Anterior cingulate cortex (tissue), 58 donors: ENCODE measurements at regions not wholly inside any gene's neighbourhood (a gene's known extent, or its start where the extent isn't known, plus 50 kb on each side); places are given as distances from the start of the nearest gene placed in this dataset.
A peak's percentile ranks its signal among the peaks of the same experiment; 100 is the strongest.
"Not testable (repeated sequence)": the region's sequence is repeated elsewhere in the genome, so short reads cannot be mapped to it uniquely, and the experiment has no call there.

Experiments used
- DNase-seq, 58 donors: peaks; one replicate each; lab custom pipeline; 2025; lab: John Stamatoyannopoulos, UW

DNA sequence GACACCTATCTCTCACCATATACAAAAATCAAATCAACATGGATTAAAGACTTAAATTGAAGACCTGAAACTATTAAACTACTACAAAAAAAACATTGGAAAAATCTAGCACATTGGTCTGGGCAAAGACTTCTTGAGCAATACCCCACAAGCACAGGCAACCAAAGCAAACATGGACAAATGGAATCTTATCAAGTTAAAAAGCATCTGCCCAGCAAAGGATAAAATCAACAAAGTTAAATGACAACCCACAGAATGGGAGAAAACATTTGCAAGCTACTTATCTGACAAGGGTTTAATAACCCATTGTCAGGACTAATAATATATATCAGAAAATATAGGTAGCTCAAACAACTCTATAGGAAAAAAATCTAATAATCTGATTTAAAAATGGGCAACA, 415.6 kb downstream of the KLHL13 start:
- no peak for DNase-seq

DNA sequence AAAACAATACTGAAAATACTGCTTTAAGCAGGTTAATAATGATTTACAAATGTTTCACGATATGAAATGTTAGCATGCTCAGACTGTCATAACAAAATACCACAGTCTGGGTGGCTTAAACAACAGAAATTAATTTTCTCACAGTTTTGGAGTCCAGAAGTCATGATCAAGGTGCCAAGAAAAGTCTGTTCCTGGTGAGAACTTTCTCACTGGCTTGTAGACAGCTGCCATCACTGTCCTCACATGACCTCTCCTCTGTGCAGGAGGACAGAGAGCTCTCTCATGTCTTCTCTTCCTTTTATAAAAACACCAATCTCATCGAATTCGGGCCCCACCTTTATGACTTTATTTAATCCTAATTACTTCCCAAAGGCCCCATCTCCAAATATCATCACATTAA, 426.7 kb downstream of the KLHL13 start:
- DNase-seq = no peak

DNA sequence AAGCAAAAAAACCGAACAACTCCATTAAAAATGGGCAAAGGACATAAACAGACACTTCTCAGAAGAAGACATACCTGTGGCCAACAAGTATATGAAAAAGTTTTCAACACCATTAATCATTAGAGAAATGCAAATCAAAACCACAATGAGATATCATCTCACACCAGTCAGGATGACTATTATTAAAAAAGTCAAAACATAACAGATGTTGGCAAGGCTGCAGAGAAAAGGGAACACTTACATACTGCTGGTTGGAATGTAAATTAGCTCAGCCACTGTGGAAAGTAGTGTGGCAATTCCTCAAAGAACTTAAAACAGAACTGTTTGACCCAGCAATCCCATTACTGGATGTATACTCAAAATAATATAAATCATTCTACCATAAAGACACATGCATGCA, 436.3 kb downstream of the KLHL13 start:
- no peak for DNase-seq

DNA sequence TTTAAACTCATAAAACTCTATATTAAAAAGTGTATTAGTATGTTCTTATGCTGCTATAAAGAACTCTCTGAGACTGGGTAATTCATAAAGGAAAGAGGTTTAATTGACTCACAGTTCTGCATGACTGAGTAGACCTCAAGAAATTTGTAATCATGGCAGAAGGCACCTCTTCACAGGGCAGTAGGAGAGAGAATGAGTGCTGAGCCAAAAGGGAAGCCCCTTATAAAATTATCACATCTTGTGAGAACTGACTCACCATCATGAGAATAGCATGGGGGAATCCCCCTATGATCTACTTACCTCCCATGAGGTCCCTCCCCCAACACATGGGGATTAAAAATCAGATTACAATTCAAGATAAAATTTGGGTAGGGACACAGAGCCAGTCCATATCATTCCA, 463.2 kb downstream of the KLHL13 start:
- DNase-seq = no peak

DNA sequence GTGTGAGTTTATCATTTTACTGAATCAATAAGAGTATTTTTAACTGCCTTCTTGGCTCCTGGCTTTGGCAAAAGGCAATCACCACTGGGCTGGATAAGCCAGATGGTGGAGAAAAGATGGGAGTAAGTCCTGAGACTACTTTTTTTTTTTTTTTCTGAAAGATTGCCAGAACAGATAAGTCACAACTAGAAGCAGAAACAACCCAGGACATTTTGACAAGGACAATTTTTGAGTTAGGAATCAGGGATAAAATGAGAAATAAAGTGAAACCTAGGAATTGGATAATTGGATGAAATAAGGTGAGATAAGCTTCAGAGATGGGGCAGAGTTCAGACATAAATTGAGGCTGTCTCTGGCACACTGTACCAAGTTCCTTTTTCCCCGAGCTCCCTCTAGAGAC, 471.0 kb downstream of the KLHL13 start:
- no peak for DNase-seq

DNA sequence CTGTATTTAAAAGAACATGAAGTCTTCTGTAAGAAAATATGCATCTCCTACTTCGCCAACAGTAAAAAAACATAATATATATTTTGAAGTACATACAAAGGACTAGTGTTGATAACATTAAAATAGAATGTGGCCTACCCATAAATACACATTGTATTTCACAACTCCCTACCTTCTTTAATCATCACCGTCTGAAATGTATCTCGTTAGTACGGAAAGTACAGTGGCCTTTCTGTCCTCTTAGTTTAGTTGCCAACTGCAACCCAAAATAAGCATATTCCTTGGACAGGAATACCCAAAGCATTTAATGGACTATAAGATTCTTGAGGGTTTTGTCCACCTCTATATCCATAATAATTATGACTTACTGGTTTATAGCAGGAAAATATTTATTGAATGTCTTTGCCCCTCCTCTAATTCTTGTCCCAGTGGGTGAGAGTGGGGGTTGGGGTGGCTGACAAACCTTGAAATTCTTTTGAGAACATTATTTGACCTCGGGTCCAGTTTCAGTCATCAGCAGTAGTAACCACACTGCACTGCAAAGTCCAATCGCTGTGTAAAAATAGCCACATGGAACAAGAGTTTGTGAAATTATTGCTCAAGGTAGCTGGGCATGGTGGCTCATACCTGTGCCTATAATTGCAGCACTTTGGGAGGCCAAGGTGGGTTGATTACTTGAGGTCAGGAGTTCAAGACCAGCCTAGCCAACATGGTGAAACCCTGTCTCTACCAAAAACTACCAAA, 474.5 kb downstream of the KLHL13 start:
- DNase-seq = no peak

DNA sequence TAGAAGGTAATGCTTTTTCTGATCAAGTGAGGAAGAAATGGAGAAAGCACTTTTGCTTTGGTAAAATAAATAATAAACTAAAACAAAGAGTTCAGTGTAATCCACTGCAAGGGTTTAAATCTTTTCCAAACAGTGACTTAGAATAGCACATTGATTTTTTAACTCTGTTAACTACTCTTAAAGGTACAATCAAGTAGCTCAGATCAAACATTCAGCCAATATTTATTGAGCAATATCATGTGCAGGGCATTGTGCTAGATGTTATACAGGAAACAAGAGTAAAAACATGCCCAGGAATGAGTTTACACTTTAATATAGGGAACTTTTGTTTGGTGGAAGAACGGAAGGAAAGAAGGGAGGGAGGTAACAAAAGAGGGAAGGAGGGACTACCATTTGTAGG, 479.8 kb downstream of the KLHL13 start:
- DNase-seq = no peak

DNA sequence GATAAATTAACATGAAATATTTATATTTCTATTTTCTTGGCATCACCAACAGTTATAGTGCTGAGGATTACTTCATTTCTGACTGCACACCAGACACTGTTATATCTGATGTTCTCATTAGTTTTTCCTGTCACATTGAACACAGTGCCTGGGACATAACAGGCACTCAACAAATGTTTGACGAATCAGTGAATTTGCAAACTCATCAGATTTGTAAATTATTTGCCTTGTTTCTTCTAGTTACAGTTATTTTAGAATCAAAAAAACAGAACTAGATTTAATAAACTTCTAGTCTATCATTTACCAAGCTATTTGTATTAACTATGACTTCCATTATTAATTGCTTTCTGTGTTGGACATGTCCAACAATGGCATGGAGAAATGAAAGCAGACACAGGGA, 483.3 kb downstream of the KLHL13 start:
- DNase-seq = no peak

DNA sequence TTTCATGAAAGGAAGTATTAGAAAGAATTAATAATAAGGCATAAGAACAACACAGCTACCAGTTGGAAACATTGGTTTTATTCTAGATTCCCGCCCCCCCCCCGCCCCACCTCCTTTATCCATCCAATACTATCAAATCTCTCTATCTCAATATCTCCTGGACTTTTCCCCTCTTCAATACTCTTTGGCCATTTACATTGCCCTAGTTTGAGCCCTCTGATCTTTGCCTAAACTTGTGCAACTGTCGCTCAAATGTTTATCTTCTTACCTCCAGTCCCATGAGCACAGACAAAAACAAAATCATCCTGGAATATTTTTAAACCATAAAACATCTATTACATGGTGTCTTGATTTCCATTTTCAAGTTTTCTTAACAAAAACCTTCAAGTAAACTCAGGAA, 488.2 kb downstream of the KLHL13 start:
- DNase-seq = no peak

DNA sequence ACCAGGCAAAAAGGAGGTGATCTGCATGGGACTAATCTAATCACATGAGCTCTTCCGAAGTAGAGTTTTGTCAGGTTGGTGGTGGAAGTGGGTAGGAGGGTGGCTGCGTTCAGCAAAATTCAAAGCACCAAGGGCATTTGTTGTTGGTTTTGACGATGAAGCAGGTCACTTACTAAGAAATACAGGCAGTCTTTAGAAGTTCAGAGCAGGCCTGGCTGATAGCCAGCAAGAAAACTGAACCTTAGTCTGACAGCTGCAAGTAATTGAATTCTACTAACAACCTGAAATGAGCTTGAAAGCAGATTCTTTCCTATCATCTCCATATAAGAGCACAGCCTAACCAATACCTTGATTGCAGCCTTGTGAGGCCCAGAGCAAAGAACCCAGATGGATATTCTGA, 505.8 kb downstream of the KLHL13 start:
- no peak for DNase-seq

DNA sequence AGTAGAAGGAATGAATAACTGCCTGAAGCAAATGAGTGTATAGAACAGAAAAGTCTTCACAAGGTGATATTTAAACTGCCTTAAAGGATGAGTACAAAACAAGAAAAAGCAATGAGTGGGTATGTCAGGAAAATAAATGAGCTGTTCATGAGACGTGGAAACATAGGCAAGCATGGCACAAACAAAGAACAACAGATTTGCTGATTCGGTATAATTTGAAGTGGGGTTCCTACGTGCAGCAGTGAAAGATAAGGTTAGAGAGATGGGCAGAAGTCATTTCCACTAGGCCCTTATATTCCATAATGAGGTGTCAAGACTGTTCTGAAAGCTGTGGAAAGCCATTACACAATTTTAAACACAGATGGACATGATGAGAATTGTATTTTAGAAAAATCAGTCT, 506.6 kb downstream of the KLHL13 start:
- no peak for DNase-seq

DNA sequence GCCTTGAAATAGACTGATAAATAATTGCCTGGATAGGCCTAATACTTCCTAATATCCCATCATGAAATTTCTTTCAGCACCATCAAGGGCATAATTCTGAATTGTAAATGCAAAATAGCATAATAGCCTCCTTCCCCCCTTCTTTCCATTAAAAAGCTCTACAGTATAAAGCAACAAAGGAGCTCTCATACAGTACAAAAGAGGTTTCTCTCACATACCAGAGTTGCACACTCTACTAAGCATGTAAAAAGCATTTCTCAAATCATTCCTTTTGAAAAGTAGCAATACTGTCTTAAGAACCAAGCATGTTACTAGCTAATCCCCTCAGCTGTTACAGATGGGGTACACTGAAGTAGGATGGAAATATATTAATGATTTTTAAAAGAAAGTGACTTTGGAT, 509.0 kb downstream of the KLHL13 start:
- no peak for DNase-seq

DNA sequence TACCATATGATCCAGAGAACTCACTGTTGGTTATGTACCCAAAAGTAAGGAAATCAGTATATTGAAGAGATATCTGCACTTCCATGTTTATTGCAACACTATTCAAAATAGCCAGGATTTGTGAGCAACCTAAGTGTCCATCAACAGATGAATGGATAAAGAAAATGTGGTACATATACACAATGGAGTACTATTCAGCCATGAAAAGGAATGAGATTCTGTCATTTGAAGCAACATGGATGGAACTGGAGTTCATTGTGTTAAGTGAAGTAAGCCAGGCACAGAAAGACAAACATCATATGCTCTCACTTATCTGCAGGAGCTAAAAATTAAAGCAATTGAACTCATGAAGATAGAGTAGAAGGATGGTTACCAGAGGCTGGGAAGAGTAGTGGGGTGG, 510.5 kb downstream of the KLHL13 start:
- not testable (repeated sequence) for DNase-seq

DNA sequence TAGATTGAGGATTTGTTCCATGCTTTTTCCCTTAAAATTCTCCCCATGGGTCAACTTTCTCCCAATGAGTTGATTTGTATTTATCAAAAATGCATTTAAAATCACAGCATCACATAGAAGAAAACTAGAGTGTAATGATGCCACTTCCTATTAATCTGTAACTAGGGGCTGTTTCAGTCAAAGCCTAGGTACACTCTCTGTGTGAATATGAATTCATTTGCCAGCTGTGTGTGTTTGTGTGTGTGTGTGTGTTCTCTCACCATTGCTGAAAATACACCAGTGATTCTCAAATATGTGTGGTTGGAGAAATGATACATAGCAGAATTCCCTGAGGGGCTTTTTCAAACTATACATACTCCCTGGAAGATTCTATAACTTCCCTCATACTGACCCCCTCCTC, 546.5 kb downstream of the KLHL13 start:
- no peak for DNase-seq

DNA sequence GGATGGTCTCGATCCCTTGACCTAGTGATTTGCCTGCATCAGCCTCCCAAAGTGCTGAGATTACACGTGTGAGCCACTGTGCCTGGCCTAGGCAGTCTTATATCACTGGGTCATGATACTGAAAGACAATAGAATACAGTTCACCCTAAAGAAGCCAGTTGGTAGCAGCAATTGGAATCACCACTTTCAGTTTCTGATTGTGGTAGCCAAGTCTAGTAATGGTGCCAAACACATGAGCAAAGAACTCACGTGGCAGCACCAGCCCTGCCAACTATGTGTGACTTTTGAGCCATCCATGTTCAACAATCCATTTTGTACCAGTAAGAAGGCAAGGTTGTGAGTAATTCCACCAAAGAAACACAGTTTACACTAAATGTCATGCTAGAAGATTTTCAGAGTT, 548.4 kb downstream of the KLHL13 start:
- DNase-seq = no peak

DNA sequence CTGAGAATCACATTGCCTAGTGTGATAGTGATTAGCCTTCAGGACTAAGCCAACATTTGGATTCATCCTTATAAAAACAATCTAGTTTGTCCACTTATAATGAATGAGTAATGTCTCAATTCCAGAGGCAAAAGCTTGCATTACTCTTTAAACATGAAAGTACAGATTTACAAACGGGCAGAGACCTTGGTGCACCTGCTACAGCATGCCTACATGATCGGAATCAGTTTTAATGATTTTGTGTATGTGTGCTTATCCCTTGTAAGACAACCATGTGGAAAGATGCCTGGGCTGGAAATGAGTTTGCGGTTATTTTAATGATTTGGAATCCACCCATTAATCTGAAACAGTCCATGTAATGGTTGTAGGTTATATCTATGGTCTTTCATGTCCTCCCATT, 572.7 kb downstream of the KLHL13 start:
- no peak for DNase-seq

DNA sequence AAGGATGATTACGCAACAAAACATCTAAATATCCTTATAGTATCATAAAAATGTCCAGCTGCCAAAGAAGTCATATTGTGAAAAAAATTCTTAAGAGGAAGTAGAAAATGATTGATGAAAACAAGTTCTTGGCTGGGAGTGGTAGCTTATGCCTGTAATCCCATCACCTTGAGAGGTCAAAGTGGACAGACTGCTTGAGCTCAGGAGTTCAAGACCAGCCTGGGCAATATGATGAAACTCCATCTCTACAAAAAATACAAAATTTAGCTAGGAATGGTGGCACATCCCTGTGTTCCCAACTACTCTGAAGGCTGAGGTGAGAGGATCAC, 577.6 kb downstream of the KLHL13 start:
- DNase-seq = no peak

DNA sequence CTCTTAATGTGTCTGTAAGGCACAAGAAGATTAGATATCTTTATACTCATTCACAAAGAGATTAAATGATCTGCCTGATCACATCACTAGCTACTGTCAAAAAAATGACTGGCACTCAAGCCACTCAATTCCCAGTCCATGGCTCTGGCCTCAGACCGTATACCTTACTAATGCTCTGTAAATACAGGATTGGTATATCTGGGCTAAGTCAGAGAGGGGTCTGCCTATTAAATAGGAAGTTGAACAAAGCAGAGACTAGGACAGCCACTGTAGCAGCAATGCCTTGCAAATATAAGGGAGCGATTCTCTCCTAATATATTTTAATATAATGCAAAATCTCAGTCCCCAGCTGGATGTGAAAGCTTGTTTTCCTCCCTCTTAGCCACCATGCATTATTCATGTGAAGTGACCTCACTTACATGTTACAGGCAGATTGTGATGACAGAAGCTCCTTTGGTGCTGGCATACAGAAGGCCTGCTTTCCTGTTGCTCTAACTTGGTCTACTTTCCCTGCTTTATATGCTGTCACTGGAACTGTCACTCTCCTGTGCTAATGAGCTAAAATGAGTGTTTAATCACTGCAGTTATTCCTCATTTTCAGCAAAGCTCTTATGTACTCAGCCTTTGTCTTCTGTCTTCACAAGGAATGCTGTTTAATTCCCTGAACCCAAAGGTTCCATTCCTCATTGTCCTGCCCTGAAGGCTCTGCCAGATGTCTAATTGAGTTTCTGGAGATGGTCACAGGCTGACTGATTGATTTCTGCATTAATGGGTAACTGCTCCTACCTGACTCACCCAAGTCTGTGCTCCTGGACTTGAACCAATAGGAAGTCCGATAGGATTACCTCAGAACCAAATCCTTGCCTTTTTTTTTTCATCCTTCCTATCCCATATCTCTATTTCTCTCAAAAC, 578.2 kb downstream of the KLHL13 start:
- peak in 14 of 58 donors; percentile 0 to 25 (median 0) for DNase-seq

DNA sequence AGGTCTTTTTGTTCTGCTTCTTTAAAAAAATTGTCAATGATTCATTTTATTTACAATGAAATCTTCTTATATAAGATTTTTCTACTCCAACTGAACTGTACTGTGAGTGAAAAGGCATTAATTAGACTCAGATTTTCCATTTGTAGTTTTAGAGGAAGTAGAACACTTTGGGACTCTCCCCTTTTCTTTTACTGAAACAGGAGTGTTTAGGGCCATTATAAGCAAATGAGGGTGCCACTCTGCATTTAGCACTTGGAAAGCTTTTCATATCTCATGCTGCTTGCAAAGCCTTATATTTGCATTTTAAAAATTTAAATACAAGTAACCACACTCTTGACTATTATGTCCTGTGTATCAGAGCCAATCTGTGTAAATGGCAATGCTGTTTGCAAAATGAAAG, 584.3 kb downstream of the KLHL13 start:
- no peak for DNase-seq

DNA sequence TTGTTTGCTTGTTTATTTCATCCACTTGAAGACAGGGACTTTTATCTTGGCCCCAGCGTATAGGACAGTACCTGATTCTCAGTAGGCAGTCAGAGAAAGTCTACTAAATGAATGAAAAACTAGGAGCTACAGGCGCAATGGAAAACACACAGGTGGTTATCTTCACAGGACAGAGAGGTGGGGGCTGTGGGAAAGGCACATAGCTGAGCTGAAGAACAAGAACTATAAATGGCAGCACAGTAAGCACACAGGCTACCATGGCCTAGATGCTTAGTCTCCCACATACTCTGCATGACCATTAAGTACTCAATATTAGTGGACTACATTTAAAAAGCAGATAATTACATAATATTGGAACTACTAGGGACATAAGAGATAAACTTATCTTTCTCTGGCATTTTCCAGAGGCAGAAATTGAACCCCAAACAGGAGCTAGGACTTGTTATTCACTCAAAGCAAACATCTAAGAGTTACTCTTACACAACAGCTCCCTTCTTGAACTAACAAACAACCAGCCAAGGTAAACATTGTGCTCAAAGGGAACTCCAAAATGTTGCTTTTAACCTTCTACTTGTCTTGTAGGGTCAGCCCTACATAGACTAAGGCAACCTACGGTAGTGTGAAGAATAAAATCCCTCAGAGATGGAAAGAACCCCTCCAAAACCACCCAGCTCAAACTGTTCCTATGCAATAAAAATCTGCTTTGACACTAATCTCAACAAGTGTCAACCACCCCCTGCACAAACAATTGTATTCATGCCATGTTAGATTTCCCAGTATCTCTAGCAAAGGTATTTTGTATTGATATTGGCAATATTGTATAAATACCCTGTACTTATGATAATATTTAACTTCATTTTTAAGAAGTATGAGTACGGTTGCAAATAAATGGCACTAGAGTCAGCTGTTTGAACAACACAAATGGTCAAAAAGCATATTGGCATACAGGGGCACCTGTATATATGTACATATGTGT, 593.6 kb downstream of the KLHL13 start:
- DNase-seq = no peak

DNA sequence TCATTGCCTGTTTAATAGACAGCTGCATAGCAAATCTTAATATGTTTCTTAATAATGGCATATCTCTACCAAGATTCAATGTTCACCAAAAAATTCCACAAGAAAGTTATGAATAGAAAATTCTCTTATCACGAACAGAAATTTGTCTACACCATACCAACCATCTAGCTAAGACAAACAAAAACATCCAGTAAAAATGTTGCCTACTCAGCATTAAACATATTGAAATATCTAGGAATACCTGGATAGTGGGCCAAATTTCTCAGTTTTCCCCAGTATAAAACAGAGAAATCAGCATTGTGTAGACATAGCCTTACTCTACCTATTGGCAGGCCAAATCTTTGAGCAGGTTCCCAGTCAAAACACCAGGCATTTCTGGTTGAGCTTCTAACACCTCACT, 598.6 kb downstream of the KLHL13 start:
- no peak for DNase-seq
